Osteocyte (in vitro differentiated cells): ENCODE measurements at regions not wholly inside any gene's neighbourhood (a gene's known extent, or its start where the extent isn't known, plus 50 kb on each side); places are given as distances from the start of the nearest gene placed in this dataset.

Experiments used
- DNase-seq: peaks from one replicate; pipeline ENCODE4 v3.0.0; 2021; ENCODE audit warnings: mixed read lengths; ENCODE audit not compliant: unreplicated experiment; ENCODE audit errors: extremely low spot score
- H3K27ac Mint-ChIP-seq: one replicate; pipeline ENCODE4 v1.8.0; 2021; ENCODE audit warnings: mild to moderate bottlenecking, mixed read lengths; ENCODE audit not compliant: unreplicated experiment
- H3K27me3 Mint-ChIP-seq: one replicate; pipeline ENCODE4 v1.8.0; 2021; ENCODE audit warnings: mixed read lengths; ENCODE audit not compliant: unreplicated experiment
- H3K36me3 Mint-ChIP-seq: one replicate; pipeline ENCODE4 v1.8.0; 2021; ENCODE audit warnings: mixed read lengths; ENCODE audit not compliant: unreplicated experiment
- H3K4me1 Mint-ChIP-seq: one replicate; pipeline ENCODE4 v1.8.0; 2021; ENCODE audit warnings: mixed read lengths; ENCODE audit not compliant: unreplicated experiment
- H3K4me3 Mint-ChIP-seq: one replicate; pipeline ENCODE4 v1.8.0; 2021; ENCODE audit warnings: mild to moderate bottlenecking, moderate library complexity, mixed read lengths; ENCODE audit not compliant: unreplicated experiment
- H3K9me3 Mint-ChIP-seq: one replicate; pipeline ENCODE4 v1.8.0; 2021; ENCODE audit warnings: mixed read lengths; ENCODE audit not compliant: unreplicated experiment
- CTCF ChIP-seq: fragments of 200-600 bp; sonication (generic); IDR thresholded peaks from 2 replicates; pipeline ENCODE4 v1.5.0; 2021; ENCODE audit warnings: antibody characterized with exemption, mild to moderate bottlenecking, moderate library complexity

- no peak for TF ChIP-seq CTCF
- Mint-ChIP-seq H3K27ac (no peak overlapping the region), H3K9me3 (peaks cover 31% of the 10 kb centered on the region), H3K27me3 (no peaks in the 10 kb centered on the region), H3K4me3 (no peak overlapping the region), H3K4me1 (no peaks in the 10 kb centered on the region), H3K36me3 (no peaks in the 10 kb centered on the region)
- DNase-seq: no peak
Observed at GRCh38 chr13:22253107-22253506, 582.2 kb downstream of the FGF9 start.

- Mint-ChIP-seq H3K4me1 (no peaks in the 10 kb centered on the region), H3K36me3 (peaks cover 2% of the 10 kb centered on the region), H3K4me3 (no peak overlapping the region), H3K9me3 (peaks cover 33% of the 10 kb centered on the region), H3K27me3 (no peaks in the 10 kb centered on the region), H3K27ac (no peak overlapping the region)
- no peak for DNase-seq
- TF ChIP-seq CTCF: no peak
Observed at GRCh38 chr13:22256111-22256639, 585.3 kb downstream of the FGF9 start.

GRCh38 chr13:22262001-22262885 is 591.4 kb downstream of the FGF9 start:
- TF ChIP-seq CTCF: no peak
- Mint-ChIP-seq H3K4me1 (no peaks in the 10 kb centered on the region), H3K9me3 (peaks cover 27% of the 10 kb centered on the region), H3K27me3 (no peaks in the 10 kb centered on the region), H3K36me3 (peaks cover 2% of the 10 kb centered on the region), H3K4me3 (no peak overlapping the region), H3K27ac (no peak overlapping the region)
- no peak for DNase-seq

GRCh38 chr13:22263185-22263584 is 592.3 kb downstream of the FGF9 start:
- no peak overlapping the region for H3K27ac Mint-ChIP-seq
- no peak overlapping the region for H3K4me3 Mint-ChIP-seq
- no peaks in the 10 kb centered on the region for H3K4me1 Mint-ChIP-seq
- H3K9me3 Mint-ChIP-seq: peaks cover 18% of the 10 kb centered on the region
- TF ChIP-seq CTCF: no peak
- no peaks in the 10 kb centered on the region for H3K27me3 Mint-ChIP-seq
- peaks cover 2% of the 10 kb centered on the region for H3K36me3 Mint-ChIP-seq
- DNase-seq: no peak

- no peak overlapping the region for H3K27ac Mint-ChIP-seq
- no peaks in the 10 kb centered on the region for H3K27me3 Mint-ChIP-seq
- DNase-seq: no peak
- TF ChIP-seq CTCF: no peak
- no peak overlapping the region for H3K4me3 Mint-ChIP-seq
- no peaks in the 10 kb centered on the region for H3K4me1 Mint-ChIP-seq
- peaks cover 16% of the 10 kb centered on the region for H3K9me3 Mint-ChIP-seq
- no peaks in the 10 kb centered on the region for H3K36me3 Mint-ChIP-seq
Observed at GRCh38 chr13:22265563-22265962, 594.7 kb downstream of the FGF9 start.
